CD4-positive, alpha-beta memory T cell (primary cell): ENCODE measurements at regions not wholly inside any gene's neighbourhood (a gene's known extent, or its start where the extent isn't known, plus 50 kb on each side); places are given as distances from the start of the nearest gene placed in this dataset.

Experiments
- CTCF ChIA-PET: fragments of 350-600 bp; sonication (Branson Sonifier 250); formaldehyde crosslinking; loops from one replicate; lab custom pipeline; 2021; ENCODE audit warnings: inconsistent platforms; ENCODE audit not compliant: partially characterized antibody; lab: Charles Lee
- POLR2A ChIA-PET: fragments of 350-600 bp; sonication (Branson Sonifier 250); formaldehyde crosslinking; loops from one replicate; lab custom pipeline; 2021; ENCODE audit not compliant: partially characterized antibody; lab: Charles Lee
- DNase-seq, 5 donors: peaks; one replicate each; pipeline versions ENCODE4 v3.0.0 to v3.0.0-alpha.2; 2020 to 2022; ENCODE audit warnings: mixed read lengths in 1 of 5
- H3K27ac ChIP-seq: one replicate; pipeline ENCODE4 v1.7.0; 2013; ENCODE audit warnings: low read depth, low read length
- H3K27me3 ChIP-seq: 2 replicates; pipeline ENCODE4 v1.7.0; 2013; ENCODE audit warnings: mild to moderate bottlenecking, low read length, moderate library complexity; ENCODE audit not compliant: insufficient read depth
- H3K36me3 ChIP-seq: 2 replicates; pipeline ENCODE4 v1.7.0; 2013; ENCODE audit warnings: mild to moderate bottlenecking, low read length, moderate library complexity; ENCODE audit not compliant: insufficient read depth
- H3K4me1 ChIP-seq: 2 replicates; pipeline ENCODE4 v1.7.0; 2013; ENCODE audit warnings: mild to moderate bottlenecking, low read length, moderate library complexity; ENCODE audit not compliant: insufficient read depth
- H3K4me3 ChIP-seq, 2 donors: one replicate each; pipeline ENCODE4 v1.7.0; 2013; ENCODE audit warnings: low read length in 2 of 2, mild to moderate bottlenecking in 1 of 2
- H3K9me3 ChIP-seq, 2 donors: one replicate each; pipeline ENCODE4 v1.7.0; 2013; ENCODE audit warnings: low read length in 2 of 2, control low read depth in 1 of 2; ENCODE audit not compliant: control insufficient read depth in 1 of 2
- H3K27ac Mint-ChIP-seq, 7 donors: one replicate each; pipeline ENCODE4 v1.8.0; 2020 to 2021; ENCODE audit warnings: mixed read lengths in 7 of 7, mild to moderate bottlenecking in 6 of 7, inconsistent platforms in 3 of 7, moderate library complexity in 3 of 7
- H3K27me3 Mint-ChIP-seq, 2 donors: one replicate each; pipeline ENCODE4 v1.8.0; 2020 to 2021; ENCODE audit warnings: mixed read lengths in 2 of 2
- H3K36me3 Mint-ChIP-seq, 2 donors: one replicate each; pipeline ENCODE4 v1.8.0; 2020 to 2021; ENCODE audit warnings: mixed read lengths in 2 of 2, inconsistent platforms in 1 of 2, mild to moderate bottlenecking in 1 of 2
- H3K4me1 Mint-ChIP-seq, 4 donors: one replicate each; pipeline ENCODE4 v1.8.0; 2020 to 2021; ENCODE audit warnings: mixed read lengths in 4 of 4, mild to moderate bottlenecking in 1 of 4
- H3K4me3 Mint-ChIP-seq, 8 donors: one replicate each; pipeline ENCODE4 v1.8.0; 2020 to 2021; ENCODE audit warnings: mixed read lengths in 8 of 8, mild to moderate bottlenecking in 7 of 8, moderate library complexity in 6 of 8, inconsistent platforms in 3 of 8
- H3K9me3 Mint-ChIP-seq, 8 donors: one replicate each; pipeline ENCODE4 v1.8.0; 2020 to 2021; ENCODE audit warnings: mixed read lengths in 8 of 8, mild to moderate bottlenecking in 5 of 8, inconsistent platforms in 3 of 8, moderate library complexity in 1 of 8
- intact Hi-C: fragments of 100-400 bp; cut with micrococcal nuclease; formaldehyde crosslinking; loops from one replicate; pipeline ENCODE4 v1.15.1; 2023

GRCh38 chr11:115676768-115677167, 172.6 kb upstream of the CADM1 start:
- Mint-ChIP-seq H3K27me3 (peaks cover 0 to 1% of the 10 kb centered on the region in 2 donors), H3K4me3 (no peak overlapping the region), H3K4me1 (no peaks in the 10 kb centered on the region), H3K27ac (no peak overlapping the region), H3K36me3 (no peaks in the 10 kb centered on the region), H3K9me3 (no peaks in the 10 kb centered on the region)
- Histone ChIP-seq H3K9me3 (no peaks in the 10 kb centered on the region), H3K27ac (no peak overlapping the region), H3K4me3 (no peak overlapping the region), H3K4me1 (no peaks in the 10 kb centered on the region), H3K36me3 (no peaks in the 10 kb centered on the region), H3K27me3 (no peaks in the 10 kb centered on the region)
- DNase-seq = no peak
- CTCF ChIA-PET = no interaction called here
- intact Hi-C loops = no loop called here
- POLR2A ChIA-PET = no interaction called here

GRCh38 chr11:115676206-115676605, 172.0 kb upstream of the CADM1 start:
- no peak overlapping the region for H3K4me3 Mint-ChIP-seq
- H3K9me3 Mint-ChIP-seq = no peaks in the 10 kb centered on the region
- no peaks in the 10 kb centered on the region for H3K4me1 ChIP-seq
- H3K36me3 ChIP-seq = no peaks in the 10 kb centered on the region
- no peak overlapping the region for H3K4me3 ChIP-seq
- DNase-seq = no peak
- ChIA-PET POLR2A (no interaction called here), CTCF (no interaction called here)
- intact Hi-C loops = no loop called here
- H3K4me1 Mint-ChIP-seq = no peaks in the 10 kb centered on the region
- H3K27me3 ChIP-seq = no peaks in the 10 kb centered on the region
- no peak overlapping the region for H3K27ac Mint-ChIP-seq
- H3K27me3 Mint-ChIP-seq = peaks cover 0 to 1% of the 10 kb centered on the region in 2 donors
- no peaks in the 10 kb centered on the region for H3K36me3 Mint-ChIP-seq
- H3K9me3 ChIP-seq = no peaks in the 10 kb centered on the region
- H3K27ac ChIP-seq = no peak overlapping the region

- no peaks in the 10 kb centered on the region for H3K4me1 Mint-ChIP-seq
- Histone ChIP-seq H3K36me3 (no peaks in the 10 kb centered on the region), H3K9me3 (no peaks in the 10 kb centered on the region), H3K27me3 (no peaks in the 10 kb centered on the region), H3K4me1 (no peaks in the 10 kb centered on the region), H3K27ac (no peak overlapping the region), H3K4me3 (no peak overlapping the region)
- H3K36me3 Mint-ChIP-seq = no peaks in the 10 kb centered on the region
- H3K4me3 Mint-ChIP-seq = no peak overlapping the region
- H3K27me3 Mint-ChIP-seq = peaks cover 0 to 1% of the 10 kb centered on the region in 2 donors
- no peaks in the 10 kb centered on the region for H3K9me3 Mint-ChIP-seq
- intact Hi-C loops = no loop called here
- ChIA-PET CTCF (no interaction called here), POLR2A (no interaction called here)
- DNase-seq = no peak
- H3K27ac Mint-ChIP-seq = no peak overlapping the region
Measured at GRCh38 chr11:115674937-115675544, 170.8 kb upstream of the CADM1 start.

GRCh38 chr11:115674176-115674936, 170.1 kb upstream of the CADM1 start:
- Mint-ChIP-seq H3K4me1 (no peaks in the 10 kb centered on the region), H3K27me3 (peaks cover 0 to 1% of the 10 kb centered on the region in 2 donors), H3K4me3 (no peak overlapping the region), H3K9me3 (peaks cover 0 to 2% (median 0%) of the 10 kb centered on the region in 8 donors), H3K27ac (no peak overlapping the region), H3K36me3 (no peaks in the 10 kb centered on the region)
- H3K9me3 ChIP-seq = no peaks in the 10 kb centered on the region
- H3K27me3 ChIP-seq = no peaks in the 10 kb centered on the region
- DNase-seq = no peak
- no peaks in the 10 kb centered on the region for H3K4me1 ChIP-seq
- CTCF ChIA-PET = no interaction called here
- POLR2A ChIA-PET = no interaction called here
- intact Hi-C loops = no loop called here
- no peak overlapping the region for H3K27ac ChIP-seq
- no peak overlapping the region for H3K4me3 ChIP-seq
- H3K36me3 ChIP-seq = no peaks in the 10 kb centered on the region

GRCh38 chr11:115673720-115674119, 169.5 kb upstream of the CADM1 start:
- no peaks in the 10 kb centered on the region for H3K27me3 ChIP-seq
- no peak overlapping the region for H3K27ac ChIP-seq
- Mint-ChIP-seq H3K27ac (no peak overlapping the region), H3K4me1 (no peaks in the 10 kb centered on the region), H3K27me3 (peaks cover 0 to 2% of the 10 kb centered on the region in 2 donors), H3K4me3 (no peak overlapping the region), H3K36me3 (no peaks in the 10 kb centered on the region), H3K9me3 (peaks cover 0 to 2% (median 0%) of the 10 kb centered on the region in 8 donors)
- intact Hi-C loops = no loop called here
- no peak for DNase-seq
- CTCF ChIA-PET = no interaction called here
- H3K4me3 ChIP-seq = no peak overlapping the region
- no peaks in the 10 kb centered on the region for H3K9me3 ChIP-seq
- no peaks in the 10 kb centered on the region for H3K4me1 ChIP-seq
- POLR2A ChIA-PET = no interaction called here
- no peaks in the 10 kb centered on the region for H3K36me3 ChIP-seq

DNA sequence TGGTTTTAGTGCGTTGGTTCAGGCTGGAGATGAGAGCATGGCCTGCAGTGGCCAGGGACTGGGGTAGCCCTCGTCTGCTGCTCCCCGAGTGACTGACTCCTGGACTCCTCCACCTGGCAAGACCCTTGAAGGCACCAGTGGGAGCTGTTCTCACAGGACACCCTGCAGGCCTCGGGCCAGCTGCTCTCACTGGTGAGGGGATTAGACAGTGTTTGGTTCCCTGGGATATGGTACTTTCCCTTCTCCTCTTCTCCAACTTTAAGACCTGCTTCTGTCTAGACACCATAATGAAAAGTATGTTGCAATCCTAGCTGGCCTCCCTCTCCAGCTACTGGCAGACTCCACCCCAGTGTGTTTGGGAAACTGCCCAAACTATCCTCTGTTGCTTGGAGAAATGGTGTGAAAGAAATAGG, 168.8 kb upstream of the CADM1 start:
- intact Hi-C loops = no loop called here
- H3K4me1 ChIP-seq = no peaks in the 10 kb centered on the region
- Mint-ChIP-seq H3K27me3 (peaks cover 0 to 4% of the 10 kb centered on the region in 2 donors), H3K9me3 (peaks cover 0 to 2% (median 0%) of the 10 kb centered on the region in 8 donors), H3K4me3 (no peak overlapping the region), H3K36me3 (no peaks in the 10 kb centered on the region), H3K4me1 (no peaks in the 10 kb centered on the region), H3K27ac (no peak overlapping the region)
- DNase-seq = no peak
- ChIA-PET POLR2A (no interaction called here), CTCF (no interaction called here)
- H3K27ac ChIP-seq = no peak overlapping the region
- no peak overlapping the region for H3K4me3 ChIP-seq
- no peaks in the 10 kb centered on the region for H3K36me3 ChIP-seq
- no peaks in the 10 kb centered on the region for H3K9me3 ChIP-seq
- no peaks in the 10 kb centered on the region for H3K27me3 ChIP-seq

DNA sequence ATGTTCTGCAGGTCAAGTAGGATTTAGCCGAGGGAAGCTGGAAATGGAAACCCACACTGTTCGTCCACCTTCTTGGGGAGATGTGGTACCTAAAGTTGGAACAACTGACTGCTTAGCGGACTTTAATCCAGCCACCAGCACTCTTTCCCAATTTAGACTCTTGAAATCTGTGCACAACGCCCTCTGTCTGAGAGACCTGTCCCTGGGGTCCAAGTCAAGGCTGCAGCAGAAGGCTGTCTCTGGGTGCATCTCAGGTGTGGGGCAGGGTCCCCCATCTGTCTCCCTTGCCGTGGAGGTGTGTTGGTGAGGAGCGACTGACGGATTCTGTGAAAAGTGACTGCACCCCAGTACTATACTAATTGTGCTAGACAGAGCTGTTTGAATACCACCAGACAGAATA, 168.2 kb upstream of the CADM1 start:
- no peak overlapping the region for H3K27ac Mint-ChIP-seq
- POLR2A ChIA-PET = no interaction called here

More for the DNA sequence above, 168.2 kb upstream of the CADM1 start:
- H3K27ac ChIP-seq = no peak overlapping the region
- peaks cover 0 to 4% of the 10 kb centered on the region in 2 donors for H3K27me3 Mint-ChIP-seq
- no peaks in the 10 kb centered on the region for H3K4me1 Mint-ChIP-seq
- intact Hi-C loops = no loop called here
- no peaks in the 10 kb centered on the region for H3K4me1 ChIP-seq
- H3K4me3 ChIP-seq = no peak overlapping the region
- CTCF ChIA-PET = no interaction called here
- H3K9me3 Mint-ChIP-seq = peaks cover 0 to 2% (median 0%) of the 10 kb centered on the region in 8 donors
- no peak overlapping the region for H3K4me3 Mint-ChIP-seq
- no peaks in the 10 kb centered on the region for H3K27me3 ChIP-seq
- H3K36me3 Mint-ChIP-seq = no peaks in the 10 kb centered on the region
- H3K36me3 ChIP-seq = no peaks in the 10 kb centered on the region
- no peaks in the 10 kb centered on the region for H3K9me3 ChIP-seq
- no peak for DNase-seq
